ENCODE measurements at regions not wholly inside any gene's neighbourhood (a gene's known extent, or its start where the extent isn't known, plus 50 kb on each side); places are given as distances from the start of the nearest gene placed in this dataset.

- no peak for TF ChIP-seq CTCF (conservative IDR thresholded peaks at IDR 0.05)
- no peak for TF ChIP-seq ZFX (IDR thresholded peaks at IDR 0.05)
Measured at GRCh38 chr6:100103194-100103593, 109.2 kb upstream of the MCHR2 start.
